Parathyroid adenoma (tissue), 2 donors: ENCODE measurements at regions not wholly inside any gene's neighbourhood (a gene's known extent, or its start where the extent isn't known, plus 50 kb on each side); places are given as distances from the start of the nearest gene placed in this dataset.

Source experiments
- H2AFZ ChIP-seq: fragments of 300-600 bp; sonication (generic); one replicate; pipeline ENCODE4 v1.7.0; 2017; ENCODE audit warnings: antibody characterized with exemption, mild to moderate bottlenecking
- H3K27ac ChIP-seq: fragments of 300-600 bp; sonication (generic); one replicate; pipeline ENCODE4 v1.7.0; 2017
- H3K27me3 ChIP-seq: fragments of 300-600 bp; sonication (generic); one replicate; pipeline ENCODE4 v1.7.0; 2017; ENCODE audit warnings: low read length; ENCODE audit not compliant: control insufficient read depth, insufficient read depth
- H3K36me3 ChIP-seq: fragments of 300-600 bp; sonication (generic); one replicate; pipeline ENCODE4 v1.7.0; 2017; ENCODE audit warnings: low read length; ENCODE audit not compliant: control insufficient read depth, insufficient read depth
- H3K4me1 ChIP-seq: fragments of 300-600 bp; sonication (generic); one replicate; pipeline ENCODE4 v1.7.0; 2017; ENCODE audit warnings: control low read depth
- H3K4me2 ChIP-seq: fragments of 300-600 bp; sonication (generic); one replicate; pipeline ENCODE4 v1.7.0; 2017; ENCODE audit warnings: low read length
- H3K4me3 ChIP-seq: fragments of 300-600 bp; sonication (generic); one replicate; pipeline ENCODE4 v1.7.0; 2017; ENCODE audit warnings: low read depth, low read length
- H3K79me2 ChIP-seq: fragments of 300-600 bp; sonication (generic); one replicate; pipeline ENCODE4 v1.7.0; 2017; ENCODE audit warnings: control low read depth
- H3K9ac ChIP-seq: fragments of 300-600 bp; sonication (generic); one replicate; pipeline ENCODE4 v1.7.0; 2017; ENCODE audit warnings: mild to moderate bottlenecking
- H3K9me3 ChIP-seq: fragments of 300-600 bp; sonication (generic); one replicate; pipeline ENCODE4 v1.7.0; 2017; ENCODE audit warnings: low read length; ENCODE audit not compliant: control insufficient read depth
- TF ChIP-seq, protein P1 (sequence below): fragments of 300-600 bp; sonication (generic); IDR thresholded peaks from one replicate; pipeline ENCODE4 v1.7.0; 2017; ENCODE audit warnings: antibody characterized with exemption, mild to moderate bottlenecking
- donor health status: primary hyperparathyroidism.

- Histone ChIP-seq H3K36me3 (no peaks in the 10 kb centered on the region), H3K9ac (no peak overlapping the region), H2AFZ (no peak overlapping the region), H3K27me3 (no peaks in the 10 kb centered on the region), H3K79me2 (no peaks in the 10 kb centered on the region), H3K9me3 (no peaks in the 10 kb centered on the region), H3K4me2 (no peak overlapping the region), H3K27ac (no peak overlapping the region), H3K4me3 (no peak overlapping the region), H3K4me1 (no peaks in the 10 kb centered on the region)
- TF ChIP-seq, protein P1, sequence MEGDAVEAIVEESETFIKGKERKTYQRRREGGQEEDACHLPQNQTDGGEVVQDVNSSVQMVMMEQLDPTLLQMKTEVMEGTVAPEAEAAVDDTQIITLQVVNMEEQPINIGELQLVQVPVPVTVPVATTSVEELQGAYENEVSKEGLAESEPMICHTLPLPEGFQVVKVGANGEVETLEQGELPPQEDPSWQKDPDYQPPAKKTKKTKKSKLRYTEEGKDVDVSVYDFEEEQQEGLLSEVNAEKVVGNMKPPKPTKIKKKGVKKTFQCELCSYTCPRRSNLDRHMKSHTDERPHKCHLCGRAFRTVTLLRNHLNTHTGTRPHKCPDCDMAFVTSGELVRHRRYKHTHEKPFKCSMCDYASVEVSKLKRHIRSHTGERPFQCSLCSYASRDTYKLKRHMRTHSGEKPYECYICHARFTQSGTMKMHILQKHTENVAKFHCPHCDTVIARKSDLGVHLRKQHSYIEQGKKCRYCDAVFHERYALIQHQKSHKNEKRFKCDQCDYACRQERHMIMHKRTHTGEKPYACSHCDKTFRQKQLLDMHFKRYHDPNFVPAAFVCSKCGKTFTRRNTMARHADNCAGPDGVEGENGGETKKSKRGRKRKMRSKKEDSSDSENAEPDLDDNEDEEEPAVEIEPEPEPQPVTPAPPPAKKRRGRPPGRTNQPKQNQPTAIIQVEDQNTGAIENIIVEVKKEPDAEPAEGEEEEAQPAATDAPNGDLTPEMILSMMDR, result no peak
These were observed 623.5 kb upstream of the NUDT12 start for GRCh38 chr5:104186100-104186499.

GRCh38 chr5:104184264-104184663, 621.7 kb upstream of the NUDT12 start:
- Histone ChIP-seq H3K36me3 (no peaks in the 10 kb centered on the region), H3K27ac (no peak overlapping the region), H3K79me2 (no peaks in the 10 kb centered on the region), H3K9me3 (no peaks in the 10 kb centered on the region), H3K4me2 (no peak overlapping the region), H3K27me3 (no peaks in the 10 kb centered on the region), H3K9ac (no peak overlapping the region), H2AFZ (no peak overlapping the region), H3K4me3 (no peak overlapping the region), H3K4me1 (no peaks in the 10 kb centered on the region)
- TF ChIP-seq, protein P1, result no peak

GRCh38 chr5:104178829-104179456, 616.4 kb upstream of the NUDT12 start:
- H3K4me1 ChIP-seq, result no peaks in the 10 kb centered on the region
- no peaks in the 10 kb centered on the region for H3K9me3 ChIP-seq
- H2AFZ ChIP-seq, result no peak overlapping the region
- no peaks in the 10 kb centered on the region for H3K27me3 ChIP-seq
- H3K36me3 ChIP-seq, result no peaks in the 10 kb centered on the region
- no peak overlapping the region for H3K9ac ChIP-seq
- TF ChIP-seq, protein P1, result no peak
- no peak overlapping the region for H3K27ac ChIP-seq
- H3K4me3 ChIP-seq, result no peak overlapping the region
- H3K4me2 ChIP-seq, result no peak overlapping the region
- no peaks in the 10 kb centered on the region for H3K79me2 ChIP-seq

GRCh38 chr5:104178066-104178465, 615.5 kb upstream of the NUDT12 start:
- no peaks in the 10 kb centered on the region for H3K4me1 ChIP-seq
- no peaks in the 10 kb centered on the region for H3K27me3 ChIP-seq
- no peak overlapping the region for H3K27ac ChIP-seq
- no peaks in the 10 kb centered on the region for H3K36me3 ChIP-seq
- no peaks in the 10 kb centered on the region for H3K79me2 ChIP-seq
- H3K4me3 ChIP-seq, result no peak overlapping the region
- TF ChIP-seq, protein P1, result no peak
- no peaks in the 10 kb centered on the region for H3K9me3 ChIP-seq
- H3K9ac ChIP-seq, result no peak overlapping the region
- H3K4me2 ChIP-seq, result no peak overlapping the region
- no peak overlapping the region for H2AFZ ChIP-seq

DNA sequence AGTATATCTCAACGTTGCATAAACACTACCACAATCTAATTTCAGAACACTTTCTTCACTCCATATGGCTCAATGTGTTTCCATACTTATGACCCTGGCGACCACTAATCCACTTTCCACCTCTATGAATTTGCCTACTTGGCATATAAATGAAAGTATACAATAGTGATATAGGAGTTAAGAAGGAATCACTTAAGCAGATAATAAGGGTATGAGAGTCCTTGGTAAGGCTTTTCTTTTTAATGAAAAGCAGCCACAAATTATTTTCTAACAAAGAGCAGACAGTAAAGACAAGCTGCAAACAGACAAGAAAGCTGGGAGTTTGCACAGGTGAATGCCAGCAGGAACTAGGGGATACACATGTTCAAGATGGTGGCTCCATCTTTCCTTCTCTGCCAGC, 615.1 kb upstream of the NUDT12 start:
- Histone ChIP-seq H2AFZ (no peak overlapping the region), H3K4me1 (no peaks in the 10 kb centered on the region), H3K27me3 (no peaks in the 10 kb centered on the region), H3K4me2 (no peak overlapping the region), H3K4me3 (no peak overlapping the region), H3K9me3 (no peaks in the 10 kb centered on the region), H3K36me3 (no peaks in the 10 kb centered on the region), H3K27ac (no peak overlapping the region), H3K79me2 (no peaks in the 10 kb centered on the region), H3K9ac (no peak overlapping the region)
- TF ChIP-seq, protein P1, result no peak
